ENCODE measurements at regions not wholly inside any gene's neighbourhood (a gene's known extent, or its start where the extent isn't known, plus 50 kb on each side); places are given as distances from the start of the nearest gene placed in this dataset.
A peak's percentile ranks its signal among the peaks of the same experiment; 100 is the strongest.

- no peak for DNase-seq (ENCODE audit: insufficient read length, low spot score)
- no peak for FAIRE-seq
- TF ChIP-seq CTCF (IDR thresholded peaks at IDR 0.05; ENCODE audit: insufficient read depth, missing control alignments): no peak
Measured at GRCh38 chr2:59399126-59399525, 1154.3 kb downstream of the BCL11A start.

- DNase-seq (ENCODE audit: insufficient read length, low spot score): no peak
- FAIRE-seq: no peak
- no peak for TF ChIP-seq CTCF (IDR thresholded peaks at IDR 0.05; ENCODE audit: insufficient read depth, missing control alignments)
Measured at GRCh38 chr2:59398081-59398480, 1155.4 kb downstream of the BCL11A start.

GRCh38 chr2:59395119-59395518 is 1154.0 kb upstream of the FANCL start:
- no peak for DNase-seq (ENCODE audit: insufficient read length, low spot score)
- FAIRE-seq: no peak
- no peak for TF ChIP-seq CTCF (IDR thresholded peaks at IDR 0.05; ENCODE audit: insufficient read depth, missing control alignments)

- FAIRE-seq (no peak), DNase-seq (ENCODE audit: insufficient read length, low spot score) (no peak)
- no peak for TF ChIP-seq CTCF (IDR thresholded peaks at IDR 0.05; ENCODE audit: insufficient read depth, missing control alignments)
Measured at GRCh38 chr2:59391896-59392295, 1150.8 kb upstream of the FANCL start.

- no peak for TF ChIP-seq CTCF (IDR thresholded peaks at IDR 0.05; ENCODE audit: insufficient read depth, missing control alignments)
- no peak for FAIRE-seq
- DNase-seq (ENCODE audit: insufficient read length, low spot score): no peak
Measured at GRCh38 chr2:59390581-59390980, 1149.5 kb upstream of the FANCL start.

- DNase-seq (ENCODE audit: insufficient read length, low spot score): no peak
- TF ChIP-seq CTCF (IDR thresholded peaks at IDR 0.05; ENCODE audit: insufficient read depth, missing control alignments): no peak
- FAIRE-seq: peak; percentile 76
Measured at GRCh38 chr2:59389240-59389639, 1148.1 kb upstream of the FANCL start.

GRCh38 chr2:59385971-59386370 is 1144.8 kb upstream of the FANCL start:
- no peak for DNase-seq (ENCODE audit: insufficient read length, low spot score)
- no peak for TF ChIP-seq CTCF (IDR thresholded peaks at IDR 0.05; ENCODE audit: insufficient read depth, missing control alignments)
- no peak for FAIRE-seq
